ENCODE measurements at regions not wholly inside any gene's neighbourhood (a gene's known extent, or its start where the extent isn't known, plus 50 kb on each side); places are given as distances from the start of the nearest gene placed in this dataset.

DNA sequence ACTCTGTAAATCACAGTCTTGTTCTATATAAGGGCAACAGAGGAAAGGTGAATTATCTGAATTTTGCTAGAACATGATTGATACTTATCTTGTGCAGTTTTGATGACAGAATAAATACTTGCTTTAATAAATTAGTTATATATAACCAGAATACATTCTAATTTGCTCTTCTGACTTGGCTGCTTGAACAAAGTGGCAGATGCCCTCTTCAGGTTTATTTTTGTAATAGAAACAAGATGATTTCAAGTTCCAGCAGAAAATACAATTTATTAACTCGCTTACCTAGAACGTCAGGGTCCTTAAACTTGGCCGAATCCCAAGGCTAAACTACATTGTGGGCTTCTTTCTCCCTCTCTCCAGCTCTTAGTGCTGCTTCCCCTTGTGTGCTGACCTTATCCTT is 57.6 kb upstream of the SSTR1 start:
- no peak overlapping the region for H3K4me2 ChIP-seq (ENCODE audit: low read depth, low read length, poor library complexity, severe bottlenecking)
- no peak overlapping the region for H2AFZ ChIP-seq (ENCODE audit: low read length)
- H3K4me3 ChIP-seq (ENCODE audit: low read length, poor library complexity, severe bottlenecking): no peak overlapping the region

More for the DNA sequence above, 57.6 kb upstream of the SSTR1 start:
- TF ChIP-seq, protein P1, sequence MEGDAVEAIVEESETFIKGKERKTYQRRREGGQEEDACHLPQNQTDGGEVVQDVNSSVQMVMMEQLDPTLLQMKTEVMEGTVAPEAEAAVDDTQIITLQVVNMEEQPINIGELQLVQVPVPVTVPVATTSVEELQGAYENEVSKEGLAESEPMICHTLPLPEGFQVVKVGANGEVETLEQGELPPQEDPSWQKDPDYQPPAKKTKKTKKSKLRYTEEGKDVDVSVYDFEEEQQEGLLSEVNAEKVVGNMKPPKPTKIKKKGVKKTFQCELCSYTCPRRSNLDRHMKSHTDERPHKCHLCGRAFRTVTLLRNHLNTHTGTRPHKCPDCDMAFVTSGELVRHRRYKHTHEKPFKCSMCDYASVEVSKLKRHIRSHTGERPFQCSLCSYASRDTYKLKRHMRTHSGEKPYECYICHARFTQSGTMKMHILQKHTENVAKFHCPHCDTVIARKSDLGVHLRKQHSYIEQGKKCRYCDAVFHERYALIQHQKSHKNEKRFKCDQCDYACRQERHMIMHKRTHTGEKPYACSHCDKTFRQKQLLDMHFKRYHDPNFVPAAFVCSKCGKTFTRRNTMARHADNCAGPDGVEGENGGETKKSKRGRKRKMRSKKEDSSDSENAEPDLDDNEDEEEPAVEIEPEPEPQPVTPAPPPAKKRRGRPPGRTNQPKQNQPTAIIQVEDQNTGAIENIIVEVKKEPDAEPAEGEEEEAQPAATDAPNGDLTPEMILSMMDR (conservative IDR thresholded peaks at IDR 0.05; ENCODE audit: low read length): peak; percentile 53
- TF ChIP-seq EZH2phosphoT487 (IDR thresholded peaks at IDR 0.05; ENCODE audit: borderline replicate concordance): no peak
- Histone ChIP-seq H3K79me2 (ENCODE audit: insufficient read depth, low read length) (no peaks in the 10 kb centered on the region), H3K4me1 (ENCODE audit: insufficient read depth, low read length, poor library complexity, severe bottlenecking) (no peaks in the 10 kb centered on the region), H3K27me3 (ENCODE audit: insufficient read depth, low read length, poor library complexity, severe bottlenecking) (no peaks in the 10 kb centered on the region), H3K9me3 (ENCODE audit: insufficient read depth, low read depth, low read length) (no peaks in the 10 kb centered on the region), H3K36me3 (ENCODE audit: insufficient read depth, low read length) (no peaks in the 10 kb centered on the region), H3K9me2 (replicated peaks; ENCODE audit: low read depth, low read length) (no peaks in the 10 kb centered on the region), H4K20me1 (ENCODE audit: insufficient read depth, low read length, poor library complexity, severe bottlenecking) (no peaks in the 10 kb centered on the region), H3F3A (ENCODE audit: low read depth) (no peaks in the 10 kb centered on the region), H3K9ac (ENCODE audit: low read depth, low read length, poor library complexity, severe bottlenecking) (no peak overlapping the region)

All from Loucy (cell line).